HEK293 (cell line): ENCODE measurements at regions not wholly inside any gene's neighbourhood (a gene's known extent, or its start where the extent isn't known, plus 50 kb on each side); places are given as distances from the start of the nearest gene placed in this dataset.

Experiments
- CTCF ChIA-PET: fragments of 350-600 bp; formaldehyde crosslinking; extraction: SDS; loops from one replicate; lab custom pipeline; 2021; ENCODE audit warnings: antibody characterized with exemption; lab: Yijun Ruan, JAX
- POLR2A ChIA-PET: fragments of 300-600 bp; formaldehyde crosslinking; extraction: SDS; loops from one replicate; lab custom pipeline; 2020; ENCODE audit warnings: antibody characterized with exemption, inconsistent platforms; lab: Yijun Ruan, JAX
- H3K27ac ChIP-seq: fragments of 200-500 bp; sonication (Bioruptor generic); 2 replicates; pipeline ENCODE4 v1.5.1; 2014; ENCODE audit warnings: low read depth, low read length, control low read depth, inconsistent platforms; ENCODE audit errors: extremely low read depth
- H3K36me3 ChIP-seq, 2 experiments: fragments of 200-500 bp in 1 of 2; sonication (Bioruptor generic) in 1 of 2; 1 replicate in 1 of 2; 2 replicates in 1 of 2; pipeline ENCODE4 v1.5.1; 2014 to 2017; ENCODE audit warnings: inconsistent platforms in 2 of 2, low read length in 2 of 2; ENCODE audit not compliant: control insufficient read depth in 2 of 2, insufficient read depth in 1 of 2
- H3K4me1 ChIP-seq: fragments of 200-500 bp; sonication (Bioruptor generic); 2 replicates; pipeline ENCODE4 v1.5.1; 2014; ENCODE audit warnings: mild to moderate bottlenecking, low read length, inconsistent platforms; ENCODE audit not compliant: control insufficient read depth, insufficient read depth
- H3K4me3 ChIP-seq: 2 replicates; pipeline ENCODE4 v1.5.1; 2011; ENCODE audit warnings: low read depth, mild to moderate bottlenecking, control low read depth, low read length, moderate library complexity
- H3K9me3 ChIP-seq: fragments of 200-500 bp; sonication (Bioruptor generic); 2 replicates; pipeline ENCODE4 v1.5.1; 2014; ENCODE audit warnings: low read depth, low read length, inconsistent platforms; ENCODE audit not compliant: control insufficient read depth, insufficient read depth
- GLI4 ChIP-seq: fragments of 450-650 bp; formaldehyde crosslinking; IDR thresholded peaks from 2 replicates; pipeline ENCODE4 v1.5.1; 2016; ENCODE audit warnings: missing biosample characterization, missing genetic modification characterization
- GLIS1 ChIP-seq: fragments of 450-650 bp; formaldehyde crosslinking; IDR thresholded peaks from 2 replicates; pipeline ENCODE4 v1.5.1; 2016; ENCODE audit warnings: missing biosample characterization, missing genetic modification characterization
- KLF8 ChIP-seq: fragments of 450-650 bp; formaldehyde crosslinking; IDR thresholded peaks from 2 replicates; pipeline ENCODE4 v1.5.1; 2016; ENCODE audit warnings: missing biosample characterization, missing genetic modification characterization
- SALL2 ChIP-seq: fragments of 450-650 bp; formaldehyde crosslinking; IDR thresholded peaks from 2 replicates; pipeline ENCODE4 v1.5.0; 2017; ENCODE audit warnings: missing biosample characterization, mild to moderate bottlenecking, missing genetic modification characterization, borderline replicate concordance
- YY2 ChIP-seq: fragments of 450-650 bp; formaldehyde crosslinking; IDR thresholded peaks from 2 replicates; pipeline ENCODE4 v1.5.1; 2016; ENCODE audit warnings: missing biosample characterization, missing genetic modification characterization
- ZBTB1 ChIP-seq: fragments of 450-650 bp; formaldehyde crosslinking; IDR thresholded peaks from 2 replicates; pipeline ENCODE4 v1.5.1; 2016; ENCODE audit warnings: missing biosample characterization, missing genetic modification characterization
- ZBTB17 ChIP-seq: fragments of 450-650 bp; formaldehyde crosslinking; IDR thresholded peaks from 2 replicates; pipeline ENCODE4 v1.5.1; 2016; ENCODE audit warnings: missing biosample characterization, missing genetic modification characterization
- ZFP3 ChIP-seq: fragments of 450-650 bp; formaldehyde crosslinking; IDR thresholded peaks from 2 replicates; pipeline ENCODE4 v1.5.1; 2016; ENCODE audit warnings: low read depth, missing biosample characterization, missing genetic modification characterization
- ZNF138 ChIP-seq: fragments of 450-650 bp; formaldehyde crosslinking; IDR thresholded peaks from 2 replicates; pipeline ENCODE4 v1.5.1; 2016; ENCODE audit warnings: missing biosample characterization, missing genetic modification characterization, borderline replicate concordance
- ZNF155 ChIP-seq: fragments of 450-650 bp; formaldehyde crosslinking; IDR thresholded peaks from 2 replicates; pipeline ENCODE4 v1.5.1; 2016; ENCODE audit warnings: missing biosample characterization, missing genetic modification characterization
- ZNF157 ChIP-seq: fragments of 450-650 bp; formaldehyde crosslinking; IDR thresholded peaks from 2 replicates; pipeline ENCODE4 v1.5.1; 2016; ENCODE audit warnings: missing biosample characterization, missing genetic modification characterization
- ZNF175 ChIP-seq: fragments of 450-650 bp; formaldehyde crosslinking; IDR thresholded peaks from 2 replicates; pipeline ENCODE4 v1.5.1; 2016; ENCODE audit warnings: missing biosample characterization, missing genetic modification characterization
- ZNF211 ChIP-seq: fragments of 450-650 bp; formaldehyde crosslinking; IDR thresholded peaks from 2 replicates; pipeline ENCODE4 v1.5.1; 2016; ENCODE audit warnings: low read depth, missing biosample characterization, missing genetic modification characterization
- ZNF292 ChIP-seq: fragments of 450-650 bp; formaldehyde crosslinking; IDR thresholded peaks from 2 replicates; pipeline ENCODE4 v1.5.1; 2016; ENCODE audit warnings: low read depth, missing biosample characterization, missing genetic modification characterization, borderline replicate concordance
- ZNF341 ChIP-seq: fragments of 450-650 bp; formaldehyde crosslinking; IDR thresholded peaks from 2 replicates; pipeline ENCODE4; 2016; ENCODE audit warnings: low read depth, missing biosample characterization, missing genetic modification characterization
- ZNF416 ChIP-seq: fragments of 450-650 bp; formaldehyde crosslinking; IDR thresholded peaks from 2 replicates; pipeline ENCODE4 v1.5.1; 2016; ENCODE audit warnings: missing biosample characterization, missing genetic modification characterization
- ZNF48 ChIP-seq: fragments of 450-650 bp; formaldehyde crosslinking; IDR thresholded peaks from 2 replicates; pipeline ENCODE4 v1.5.1; 2016; ENCODE audit warnings: missing biosample characterization, missing genetic modification characterization
- ZNF501 ChIP-seq: fragments of 450-650 bp; formaldehyde crosslinking; IDR thresholded peaks from 2 replicates; pipeline ENCODE4 v1.5.1; 2016; ENCODE audit warnings: missing biosample characterization, missing genetic modification characterization
- ZNF549 ChIP-seq: fragments of 450-650 bp; IDR thresholded peaks from 2 replicates; pipeline ENCODE4 v1.5.1; 2018; ENCODE audit warnings: missing biosample characterization, missing genetic modification characterization, mild to moderate bottlenecking, inconsistent platforms, moderate library complexity
- ZNF670 ChIP-seq: fragments of 450-650 bp; formaldehyde crosslinking; IDR thresholded peaks from 2 replicates; pipeline ENCODE4 v1.5.1; 2016; ENCODE audit warnings: missing biosample characterization, missing genetic modification characterization, low read depth
- ZNF677 ChIP-seq: fragments of 450-650 bp; IDR thresholded peaks from 2 replicates; pipeline ENCODE4 v1.5.0; 2018; ENCODE audit warnings: missing biosample characterization, mild to moderate bottlenecking, missing genetic modification characterization, moderate library complexity
- ZNF768 ChIP-seq: fragments of 450-650 bp; formaldehyde crosslinking; IDR thresholded peaks from 2 replicates; pipeline ENCODE4 v1.5.1; 2018; ENCODE audit warnings: missing biosample characterization, mild to moderate bottlenecking, missing genetic modification characterization
- ZNF777 ChIP-seq: fragments of 450-650 bp; formaldehyde crosslinking; IDR thresholded peaks from 2 replicates; pipeline ENCODE4 v1.5.1; 2017; ENCODE audit warnings: missing biosample characterization, missing genetic modification characterization, borderline replicate concordance
- ZNF837 ChIP-seq: fragments of 450-650 bp; formaldehyde crosslinking; IDR thresholded peaks from 2 replicates; pipeline ENCODE4 v1.5.1; 2016; ENCODE audit warnings: missing biosample characterization, missing genetic modification characterization
- ZSCAN16 ChIP-seq: fragments of 450-650 bp; formaldehyde crosslinking; IDR thresholded peaks from 2 replicates; pipeline ENCODE4 v1.5.1; 2016; ENCODE audit warnings: missing biosample characterization, missing genetic modification characterization
- ZXDB ChIP-seq: fragments of 450-650 bp; formaldehyde crosslinking; IDR thresholded peaks from 2 replicates; pipeline ENCODE4 v1.5.1; 2016; ENCODE audit warnings: missing biosample characterization, missing genetic modification characterization
- TF ChIP-seq, protein P1 (sequence below): fragments of 450-650 bp; formaldehyde crosslinking; IDR thresholded peaks from 2 replicates; pipeline ENCODE4 v1.5.1; 2016; ENCODE audit warnings: missing biosample characterization, missing genetic modification characterization
- TF ChIP-seq, protein P2 (sequence below): fragments of 450-650 bp; formaldehyde crosslinking; IDR thresholded peaks from 2 replicates; pipeline ENCODE4 v1.5.1; 2017; ENCODE audit warnings: missing biosample characterization, missing genetic modification characterization
- TF ChIP-seq, protein P3 (sequence below): fragments of 450-650 bp; formaldehyde crosslinking; IDR thresholded peaks from 2 replicates; pipeline ENCODE4 v1.5.1; 2016; ENCODE audit warnings: missing biosample characterization, missing genetic modification characterization, borderline replicate concordance

DNA sequence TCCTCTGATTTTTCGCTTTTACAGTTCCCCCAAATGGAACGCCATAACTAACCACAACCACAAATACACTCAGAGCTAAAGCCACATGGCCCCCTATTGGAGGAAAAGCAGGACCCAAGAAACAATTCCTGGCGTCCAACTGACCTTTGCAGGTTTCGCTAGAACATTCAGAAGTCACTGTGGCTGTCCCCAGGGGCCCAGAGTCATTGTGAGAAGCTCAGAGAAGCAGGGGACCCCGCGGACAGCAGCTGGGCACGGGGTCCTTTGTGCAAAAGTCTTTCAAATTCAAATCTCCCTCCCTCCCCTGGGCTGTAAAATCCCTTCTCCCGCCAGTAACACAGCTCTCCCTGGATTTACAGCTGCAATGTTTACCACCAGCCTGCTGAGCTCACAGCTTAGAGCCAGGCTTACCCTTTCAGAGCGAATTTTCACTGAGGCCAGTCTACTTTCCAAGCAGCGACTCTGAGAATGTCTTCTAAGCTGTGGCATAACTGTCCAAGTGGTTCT lies 214.8 kb downstream of the CRLF2 start:
- Histone ChIP-seq H3K9me3 (no peaks in the 10 kb centered on the region), H3K36me3 (no peaks in the 10 kb centered on the region), H3K4me1 (no peaks in the 10 kb centered on the region), H3K4me3 (no peak overlapping the region), H3K27ac (no peak overlapping the region)
- POLR2A ChIA-PET: no interaction called here
- TF ChIP-seq ZNF501 (tag by site-specific recombination) (no peak), ZNF175 (no peak), ZBTB1 (tag by site-specific recombination) (no peak), KLF8 (tag by site-specific recombination) (no peak), GLIS1 (tag by site-specific recombination) (no peak), ZNF837 (tag by site-specific recombination) (no peak), ZNF155 (tag by site-specific recombination) (no peak), ZNF677 (tag by site-specific recombination) (no peak), ZNF416 (tag by site-specific recombination) (no peak), ZNF670 (tag by site-specific recombination) (no peak), ZNF211 (tag by site-specific recombination) (no peak)
- TF ChIP-seq, protein P1, sequence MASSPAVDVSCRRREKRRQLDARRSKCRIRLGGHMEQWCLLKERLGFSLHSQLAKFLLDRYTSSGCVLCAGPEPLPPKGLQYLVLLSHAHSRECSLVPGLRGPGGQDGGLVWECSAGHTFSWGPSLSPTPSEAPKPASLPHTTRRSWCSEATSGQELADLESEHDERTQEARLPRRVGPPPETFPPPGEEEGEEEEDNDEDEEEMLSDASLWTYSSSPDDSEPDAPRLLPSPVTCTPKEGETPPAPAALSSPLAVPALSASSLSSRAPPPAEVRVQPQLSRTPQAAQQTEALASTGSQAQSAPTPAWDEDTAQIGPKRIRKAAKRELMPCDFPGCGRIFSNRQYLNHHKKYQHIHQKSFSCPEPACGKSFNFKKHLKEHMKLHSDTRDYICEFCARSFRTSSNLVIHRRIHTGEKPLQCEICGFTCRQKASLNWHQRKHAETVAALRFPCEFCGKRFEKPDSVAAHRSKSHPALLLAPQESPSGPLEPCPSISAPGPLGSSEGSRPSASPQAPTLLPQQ (tag by site-specific recombination): no peak
- CTCF ChIA-PET: no interaction called here

GRCh38 chrX:994780-995179 lies 217.7 kb downstream of the CRLF2 start:
- H3K9me3 ChIP-seq: no peaks in the 10 kb centered on the region
- no peak overlapping the region for H3K27ac ChIP-seq
- TF ChIP-seq ZNF292 (tag by site-specific recombination) (no peak), ZNF341 (tag by site-specific recombination) (no peak), ZNF777 (no peak), YY2 (tag by site-specific recombination) (no peak), ZNF138 (tag by site-specific recombination) (no peak), ZNF549 (no peak), ZSCAN16 (no peak), ZBTB17 (peak; percentile 91)
- H3K36me3 ChIP-seq: no peaks in the 10 kb centered on the region
- ChIA-PET CTCF (no interaction called here), POLR2A (no interaction called here)
- H3K4me3 ChIP-seq: no peak overlapping the region
- no peaks in the 10 kb centered on the region for H3K4me1 ChIP-seq

DNA sequence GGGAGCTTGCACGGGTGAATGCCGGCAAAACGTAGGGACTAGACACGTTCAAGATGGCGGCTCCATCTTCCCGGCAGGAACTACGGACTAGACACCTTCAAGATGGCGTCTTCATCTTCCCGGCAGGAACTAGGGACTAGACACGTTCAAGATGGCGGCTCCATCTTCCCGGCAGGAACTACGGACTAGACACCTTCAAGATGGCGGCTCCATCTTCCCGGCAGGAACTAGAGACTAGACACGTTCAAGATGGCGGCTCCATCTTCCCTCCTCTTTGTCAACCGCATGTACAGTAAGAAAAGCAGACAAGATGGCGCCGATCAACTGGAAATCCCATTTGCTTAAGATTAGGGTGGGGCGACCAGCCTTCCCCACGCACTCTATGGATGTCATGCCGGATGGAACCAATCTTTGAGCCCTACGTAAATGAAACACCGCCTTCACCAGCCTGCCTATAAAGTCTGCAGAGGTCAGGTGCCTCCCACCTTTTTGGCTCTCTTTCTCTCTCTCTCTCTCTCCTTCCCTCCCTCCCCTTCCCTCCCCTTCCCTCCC lies 222.4 kb downstream of the CRLF2 start:
- Histone ChIP-seq H3K9me3 (no peaks in the 10 kb centered on the region), H3K36me3 (no peaks in the 10 kb centered on the region), H3K4me3 (peak overlapping the region; percentile 24), H3K4me1 (no peaks in the 10 kb centered on the region), H3K27ac (no peak overlapping the region)
- CTCF ChIA-PET: no interaction called here
- POLR2A ChIA-PET: no interaction called here
- no peak for TF ChIP-seq ZNF157 (tag by site-specific recombination)
- no peak for TF ChIP-seq ZNF48 (tag by site-specific recombination)
- no peak for TF ChIP-seq SALL2 (tag by site-specific recombination)
- no peak for TF ChIP-seq GLI4
- TF ChIP-seq, protein P2, sequence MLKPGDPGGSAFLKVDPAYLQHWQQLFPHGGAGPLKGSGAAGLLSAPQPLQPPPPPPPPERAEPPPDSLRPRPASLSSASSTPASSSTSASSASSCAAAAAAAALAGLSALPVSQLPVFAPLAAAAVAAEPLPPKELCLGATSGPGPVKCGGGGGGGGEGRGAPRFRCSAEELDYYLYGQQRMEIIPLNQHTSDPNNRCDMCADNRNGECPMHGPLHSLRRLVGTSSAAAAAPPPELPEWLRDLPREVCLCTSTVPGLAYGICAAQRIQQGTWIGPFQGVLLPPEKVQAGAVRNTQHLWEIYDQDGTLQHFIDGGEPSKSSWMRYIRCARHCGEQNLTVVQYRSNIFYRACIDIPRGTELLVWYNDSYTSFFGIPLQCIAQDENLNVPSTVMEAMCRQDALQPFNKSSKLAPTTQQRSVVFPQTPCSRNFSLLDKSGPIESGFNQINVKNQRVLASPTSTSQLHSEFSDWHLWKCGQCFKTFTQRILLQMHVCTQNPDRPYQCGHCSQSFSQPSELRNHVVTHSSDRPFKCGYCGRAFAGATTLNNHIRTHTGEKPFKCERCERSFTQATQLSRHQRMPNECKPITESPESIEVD (tag by site-specific recombination): no peak
- no peak for TF ChIP-seq ZFP3 (tag by site-specific recombination)
- TF ChIP-seq, protein P3, sequence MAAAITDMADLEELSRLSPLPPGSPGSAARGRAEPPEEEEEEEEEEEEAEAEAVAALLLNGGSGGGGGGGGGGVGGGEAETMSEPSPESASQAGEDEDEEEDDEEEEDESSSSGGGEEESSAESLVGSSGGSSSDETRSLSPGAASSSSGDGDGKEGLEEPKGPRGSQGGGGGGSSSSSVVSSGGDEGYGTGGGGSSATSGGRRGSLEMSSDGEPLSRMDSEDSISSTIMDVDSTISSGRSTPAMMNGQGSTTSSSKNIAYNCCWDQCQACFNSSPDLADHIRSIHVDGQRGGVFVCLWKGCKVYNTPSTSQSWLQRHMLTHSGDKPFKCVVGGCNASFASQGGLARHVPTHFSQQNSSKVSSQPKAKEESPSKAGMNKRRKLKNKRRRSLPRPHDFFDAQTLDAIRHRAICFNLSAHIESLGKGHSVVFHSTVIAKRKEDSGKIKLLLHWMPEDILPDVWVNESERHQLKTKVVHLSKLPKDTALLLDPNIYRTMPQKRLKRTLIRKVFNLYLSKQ: no peak
- 0 out of 2 replicates have a peak, but pooled peaks have one; percentile 28 for TF ChIP-seq ZXDB (tag by site-specific recombination)
- TF ChIP-seq ZNF768 (tag by site-specific recombination): no peak
